ENCODE measurements at regions not wholly inside any gene's neighbourhood (a gene's known extent, or its start where the extent isn't known, plus 50 kb on each side); places are given as distances from the start of the nearest gene placed in this dataset.

- TF ChIP-seq CTCF (IDR thresholded peaks at IDR 0.05; ENCODE audit: low read length) (no peak), EZH2 (IDR thresholded peaks at IDR 0.05; ENCODE audit: borderline replicate concordance, low read length) (no peak)
Measured at GRCh38 chr10:78407009-78407711, 373.5 kb downstream of the RPS24 start.
